ENCODE measurements at regions not wholly inside any gene's neighbourhood (a gene's known extent, or its start where the extent isn't known, plus 50 kb on each side); places are given as distances from the start of the nearest gene placed in this dataset.

DNA sequence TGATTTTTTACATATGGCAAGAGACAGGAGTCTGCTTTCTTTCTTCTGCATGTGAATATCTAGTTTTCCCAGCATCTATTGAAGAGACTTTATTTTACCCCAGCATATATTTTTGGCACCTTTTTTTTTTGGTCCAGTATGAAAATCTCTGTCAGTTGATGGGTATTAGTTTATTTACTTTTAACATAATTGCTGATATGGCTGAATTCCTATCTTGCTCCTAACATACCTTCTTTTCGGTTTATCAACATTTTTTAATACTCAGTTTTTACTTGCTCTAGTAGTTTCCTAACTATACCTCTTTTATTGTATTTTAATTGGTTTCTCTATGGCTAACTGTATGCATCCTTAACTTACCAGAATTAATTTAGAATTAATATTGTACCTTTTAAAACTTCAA, 77.5 kb upstream of the PDE7B start:
- H3K36me3 ChIP-seq (replicated peaks in 1 of 2; ENCODE audit: control insufficient read depth in 1 of 2, insufficient read depth in 2 of 2, low read length in 2 of 2): no peaks in the 10 kb centered on the region
- intact Hi-C loops (cut with micrococcal nuclease; ENCODE audit: unreplicated experiment) (no loop called here), in situ Hi-C loops (cut with HindIII; ENCODE audit: extremely low pct_ligation_motif_present, low pct_unique_long_range_greater_than_20kb) (no loop called here)
- CTCF ChIA-PET (ENCODE audit: low intra/inter-chr PET ratio, low total read pairs): no interaction called here
- no peak overlapping the region for H3K9ac ChIP-seq (ENCODE audit: insufficient read depth, low read depth, low read length)
- no peaks in the 10 kb centered on the region for H3K27me3 ChIP-seq (ENCODE audit: control insufficient read depth in 1 of 2, insufficient read depth in 2 of 2, low read length in 2 of 2)
- no peak overlapping the region for H3K4me3 ChIP-seq (replicated peaks in 1 of 3; ENCODE audit: insufficient read depth in 1 of 3, low read depth in 2 of 3, low read length in 3 of 3)
- H4K20me1 ChIP-seq (ENCODE audit: insufficient read depth, low read length): no peaks in the 10 kb centered on the region
- DNase-seq (ENCODE audit: low spot score): no peak
- peak; percentile 79 for TF ChIP-seq MAFF (IDR thresholded peaks at IDR 0.05; ENCODE audit: low read depth, low read length)
- no peak for TF ChIP-seq ZNF30 (CRISPR knock-in tag; IDR thresholded peaks at IDR 0.05)
- TF ChIP-seq MAFK (conservative IDR thresholded peaks at IDR 0.05 in 1 of 2, IDR thresholded peaks at IDR 0.05 in 1 of 2; ENCODE audit: low read length in 2 of 2): peak; percentile 76 to 87
- no peaks in the 10 kb centered on the region for H3K4me1 ChIP-seq (ENCODE audit: insufficient read depth, low read length)
- H3K4me2 ChIP-seq (ENCODE audit: low read depth, low read length): no peak overlapping the region
- ATAC-seq: no peak
- H3K27ac ChIP-seq (ENCODE audit: extremely low read length, insufficient read depth, low read length): no peak overlapping the region
- no peak for FAIRE-seq
- 4% methylated on average over 1 of the region's 1 CpG for WGBS (ENCODE audit: low lambda C conversion rate)
- no peaks in the 10 kb centered on the region for H3K9me3 ChIP-seq (ENCODE audit: low read length)
- no TSS peak for BruUV-seq (replicated peaks)
- no peak overlapping the region for H2AFZ ChIP-seq (ENCODE audit: low read length)
- POLR2A ChIA-PET: no interaction called here
- H3K79me2 ChIP-seq (ENCODE audit: insufficient read depth, low read length): no peaks in the 10 kb centered on the region

DNA sequence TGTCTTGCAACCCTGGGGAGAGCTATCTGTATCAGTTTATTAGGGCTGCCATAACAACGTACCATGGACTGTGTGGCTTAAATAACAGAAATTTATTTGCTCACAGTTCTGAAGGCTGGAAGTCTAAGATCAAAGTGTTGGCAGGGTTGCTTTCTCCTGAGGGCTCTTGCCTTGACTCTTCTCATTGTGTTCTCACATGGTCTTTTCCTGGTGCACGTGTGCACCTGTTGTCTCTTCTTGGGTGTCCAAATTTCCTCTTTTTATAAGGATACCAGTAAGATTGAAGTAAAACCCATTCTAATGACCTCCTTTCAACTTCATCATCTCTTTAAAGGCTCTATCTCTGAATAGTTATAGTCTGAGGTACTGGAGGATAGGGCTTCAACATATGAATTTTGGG, 72.3 kb upstream of the PDE7B start:
- no peaks in the 10 kb centered on the region for H4K20me1 ChIP-seq (ENCODE audit: insufficient read depth, low read length)
- 3% methylated on average over 2 of the region's 2 CpGs for WGBS (ENCODE audit: low lambda C conversion rate)
- H3K27ac ChIP-seq (ENCODE audit: extremely low read length, insufficient read depth, low read length): no peak overlapping the region
- H3K27me3 ChIP-seq (ENCODE audit: control insufficient read depth in 1 of 2, insufficient read depth in 2 of 2, low read length in 2 of 2): no peaks in the 10 kb centered on the region
- FAIRE-seq (no peak), ATAC-seq (no peak), DNase-seq (ENCODE audit: low spot score) (no peak)
- H3K4me2 ChIP-seq (ENCODE audit: low read depth, low read length): no peak overlapping the region
- H3K79me2 ChIP-seq (ENCODE audit: insufficient read depth, low read length): no peaks in the 10 kb centered on the region
- CTCF ChIA-PET (ENCODE audit: low intra/inter-chr PET ratio, low total read pairs): no interaction called here
- no peaks in the 10 kb centered on the region for H3K4me1 ChIP-seq (ENCODE audit: insufficient read depth, low read length)
- H3K36me3 ChIP-seq (replicated peaks in 1 of 2; ENCODE audit: control insufficient read depth in 1 of 2, insufficient read depth in 2 of 2, low read length in 2 of 2): no peaks in the 10 kb centered on the region
- in situ Hi-C loops (cut with HindIII; ENCODE audit: extremely low pct_ligation_motif_present, low pct_unique_long_range_greater_than_20kb) (no loop called here), intact Hi-C loops (cut with micrococcal nuclease; ENCODE audit: unreplicated experiment) (no loop called here)
- no TSS peak for BruUV-seq (replicated peaks)
- H3K4me3 ChIP-seq (replicated peaks in 1 of 3; ENCODE audit: insufficient read depth in 1 of 3, low read depth in 2 of 3, low read length in 3 of 3): no peak overlapping the region
- no peak for TF ChIP-seq ZNF274 (CRISPR knock-in tag; IDR thresholded peaks at IDR 0.05)
- TF ChIP-seq, protein P1, sequence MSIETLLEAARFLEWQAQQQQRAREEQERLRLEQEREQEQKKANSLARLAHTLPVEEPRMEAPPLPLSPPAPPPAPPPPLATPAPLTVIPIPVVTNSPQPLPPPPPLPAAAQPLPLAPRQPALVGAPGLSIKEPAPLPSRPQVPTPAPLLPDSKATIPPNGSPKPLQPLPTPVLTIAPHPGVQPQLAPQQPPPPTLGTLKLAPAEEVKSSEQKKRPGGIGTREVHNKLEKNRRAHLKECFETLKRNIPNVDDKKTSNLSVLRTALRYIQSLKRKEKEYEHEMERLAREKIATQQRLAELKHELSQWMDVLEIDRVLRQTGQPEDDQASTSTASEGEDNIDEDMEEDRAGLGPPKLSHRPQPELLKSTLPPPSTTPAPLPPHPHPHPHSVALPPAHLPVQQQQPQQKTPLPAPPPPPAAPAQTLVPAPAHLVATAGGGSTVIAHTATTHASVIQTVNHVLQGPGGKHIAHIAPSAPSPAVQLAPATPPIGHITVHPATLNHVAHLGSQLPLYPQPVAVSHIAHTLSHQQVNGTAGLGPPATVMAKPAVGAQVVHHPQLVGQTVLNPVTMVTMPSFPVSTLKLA (IDR thresholded peaks at IDR 0.05): peak; percentile 93
- POLR2A ChIA-PET: no interaction called here
- no peak overlapping the region for H2AFZ ChIP-seq (ENCODE audit: low read length)
- no peaks in the 10 kb centered on the region for H3K9me3 ChIP-seq (ENCODE audit: low read length)
- no peak overlapping the region for H3K9ac ChIP-seq (ENCODE audit: insufficient read depth, low read depth, low read length)

Measured in HepG2 (cell line).